ENCODE measurements at regions not wholly inside any gene's neighbourhood (a gene's known extent, or its start where the extent isn't known, plus 50 kb on each side); places are given as distances from the start of the nearest gene placed in this dataset.

DNA sequence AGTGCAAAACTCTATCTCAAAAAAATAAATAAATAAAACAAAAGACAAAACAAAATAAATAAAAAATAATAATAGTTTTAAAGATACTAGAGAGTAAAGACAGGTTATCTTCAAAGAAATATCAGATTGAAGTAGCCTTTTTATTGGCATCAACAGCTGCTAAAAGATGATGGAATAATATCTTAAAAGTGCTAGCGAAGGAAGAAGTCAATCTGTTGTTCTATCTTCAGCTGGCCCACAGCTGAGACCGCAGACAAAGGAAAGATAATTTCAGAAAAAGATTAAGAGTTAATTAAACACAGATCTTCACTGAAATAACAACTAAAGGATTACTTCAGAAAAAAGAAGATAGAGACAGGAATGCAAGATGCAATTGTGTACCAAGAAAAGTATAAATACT is 130.2 kb upstream of the PKDCC start:
- TF ChIP-seq, protein P1, sequence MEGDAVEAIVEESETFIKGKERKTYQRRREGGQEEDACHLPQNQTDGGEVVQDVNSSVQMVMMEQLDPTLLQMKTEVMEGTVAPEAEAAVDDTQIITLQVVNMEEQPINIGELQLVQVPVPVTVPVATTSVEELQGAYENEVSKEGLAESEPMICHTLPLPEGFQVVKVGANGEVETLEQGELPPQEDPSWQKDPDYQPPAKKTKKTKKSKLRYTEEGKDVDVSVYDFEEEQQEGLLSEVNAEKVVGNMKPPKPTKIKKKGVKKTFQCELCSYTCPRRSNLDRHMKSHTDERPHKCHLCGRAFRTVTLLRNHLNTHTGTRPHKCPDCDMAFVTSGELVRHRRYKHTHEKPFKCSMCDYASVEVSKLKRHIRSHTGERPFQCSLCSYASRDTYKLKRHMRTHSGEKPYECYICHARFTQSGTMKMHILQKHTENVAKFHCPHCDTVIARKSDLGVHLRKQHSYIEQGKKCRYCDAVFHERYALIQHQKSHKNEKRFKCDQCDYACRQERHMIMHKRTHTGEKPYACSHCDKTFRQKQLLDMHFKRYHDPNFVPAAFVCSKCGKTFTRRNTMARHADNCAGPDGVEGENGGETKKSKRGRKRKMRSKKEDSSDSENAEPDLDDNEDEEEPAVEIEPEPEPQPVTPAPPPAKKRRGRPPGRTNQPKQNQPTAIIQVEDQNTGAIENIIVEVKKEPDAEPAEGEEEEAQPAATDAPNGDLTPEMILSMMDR (conservative IDR thresholded peaks at IDR 0.05; ENCODE audit: low read depth, low read length) = no peak
- H2AFZ ChIP-seq (ENCODE audit: low read depth) = no peak overlapping the region
- H3K27ac ChIP-seq = no peak overlapping the region

DNA sequence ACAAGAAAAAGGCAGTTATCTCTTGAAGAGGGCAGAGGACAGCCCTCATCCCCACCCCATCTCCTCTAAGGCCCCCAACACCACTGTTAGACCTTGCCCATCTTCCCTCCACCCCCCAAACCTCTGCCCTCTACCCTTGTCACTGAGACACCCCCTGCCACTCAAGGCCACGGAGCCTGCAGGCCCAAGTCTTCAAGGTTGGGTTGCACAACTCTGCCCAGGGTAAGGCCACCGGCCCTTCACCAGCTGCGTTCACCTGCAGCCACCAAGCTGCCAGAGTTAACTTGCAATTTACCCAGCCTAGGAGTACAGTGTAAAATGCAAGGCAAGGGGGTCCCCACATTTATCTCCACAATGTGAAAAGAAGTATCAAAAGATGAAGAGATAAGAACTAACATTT is 128.7 kb upstream of the PKDCC start:
- no peak overlapping the region for H2AFZ ChIP-seq (ENCODE audit: low read depth)
- no peak overlapping the region for H3K4me3 ChIP-seq (IDR thresholded peaks at IDR 0.05; ENCODE audit: insufficient read depth, low read depth, low read length)
- no peaks in the 10 kb centered on the region for H3K4me1 ChIP-seq (ENCODE audit: low read depth, poor library complexity, severe bottlenecking)
- TF ChIP-seq, protein P1 (conservative IDR thresholded peaks at IDR 0.05; ENCODE audit: low read depth, low read length) = no peak
- no peaks in the 10 kb centered on the region for H3K79me2 ChIP-seq (ENCODE audit: insufficient read depth, low read depth)
- no peak overlapping the region for H3K4me2 ChIP-seq
- no peaks in the 10 kb centered on the region for H3K27me3 ChIP-seq (ENCODE audit: insufficient read depth, low read depth)
- no peak overlapping the region for H3K27ac ChIP-seq
- H3K9ac ChIP-seq = no peak overlapping the region
- no peaks in the 10 kb centered on the region for H3K36me3 ChIP-seq (ENCODE audit: insufficient read depth)
- H4K20me1 ChIP-seq (ENCODE audit: insufficient read depth) = no peaks in the 10 kb centered on the region

More for the DNA sequence above, 130.2 kb upstream of the PKDCC start:
- no peaks in the 10 kb centered on the region for H3K36me3 ChIP-seq (ENCODE audit: insufficient read depth)
- no peak overlapping the region for H3K4me2 ChIP-seq
- no peaks in the 10 kb centered on the region for H4K20me1 ChIP-seq (ENCODE audit: insufficient read depth)
- H3K9ac ChIP-seq = no peak overlapping the region
- no peak overlapping the region for H3K4me3 ChIP-seq (IDR thresholded peaks at IDR 0.05; ENCODE audit: insufficient read depth, low read depth, low read length)
- H3K79me2 ChIP-seq (ENCODE audit: insufficient read depth, low read depth) = no peaks in the 10 kb centered on the region
- H3K4me1 ChIP-seq (ENCODE audit: low read depth, poor library complexity, severe bottlenecking) = no peaks in the 10 kb centered on the region
- H3K27me3 ChIP-seq (ENCODE audit: insufficient read depth, low read depth) = no peaks in the 10 kb centered on the region

DNA sequence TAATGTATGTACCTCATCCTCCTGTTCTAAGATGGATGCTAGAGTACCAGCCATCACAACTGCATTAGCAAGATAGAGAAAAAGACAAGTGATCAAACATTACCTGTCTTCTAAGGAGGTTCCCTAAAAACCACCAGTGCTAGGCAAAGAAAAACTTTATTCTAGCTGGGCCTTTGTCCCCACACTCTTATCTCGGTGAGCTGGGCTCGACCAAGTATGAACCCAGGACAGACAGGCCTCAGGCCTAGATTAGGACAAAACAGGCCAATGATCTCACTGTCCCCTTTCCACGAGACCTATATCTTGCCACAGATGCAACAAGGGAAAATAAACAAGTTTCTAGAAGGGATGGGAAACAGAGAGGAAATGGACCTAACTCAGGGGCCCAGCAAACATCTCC is 127.6 kb upstream of the PKDCC start:
- TF ChIP-seq, protein P1 (conservative IDR thresholded peaks at IDR 0.05; ENCODE audit: low read depth, low read length) = no peak
- H3K4me2 ChIP-seq = no peak overlapping the region
- no peaks in the 10 kb centered on the region for H3K27me3 ChIP-seq (ENCODE audit: insufficient read depth, low read depth)
- no peak overlapping the region for H3K4me3 ChIP-seq (IDR thresholded peaks at IDR 0.05; ENCODE audit: insufficient read depth, low read depth, low read length)
- H3K36me3 ChIP-seq (ENCODE audit: insufficient read depth) = no peaks in the 10 kb centered on the region
- H3K4me1 ChIP-seq (ENCODE audit: low read depth, poor library complexity, severe bottlenecking) = no peaks in the 10 kb centered on the region
- H3K27ac ChIP-seq = no peak overlapping the region
- H2AFZ ChIP-seq (ENCODE audit: low read depth) = no peak overlapping the region
- no peak overlapping the region for H3K9ac ChIP-seq
- no peaks in the 10 kb centered on the region for H4K20me1 ChIP-seq (ENCODE audit: insufficient read depth)
- H3K79me2 ChIP-seq (ENCODE audit: insufficient read depth, low read depth) = no peaks in the 10 kb centered on the region

DNA sequence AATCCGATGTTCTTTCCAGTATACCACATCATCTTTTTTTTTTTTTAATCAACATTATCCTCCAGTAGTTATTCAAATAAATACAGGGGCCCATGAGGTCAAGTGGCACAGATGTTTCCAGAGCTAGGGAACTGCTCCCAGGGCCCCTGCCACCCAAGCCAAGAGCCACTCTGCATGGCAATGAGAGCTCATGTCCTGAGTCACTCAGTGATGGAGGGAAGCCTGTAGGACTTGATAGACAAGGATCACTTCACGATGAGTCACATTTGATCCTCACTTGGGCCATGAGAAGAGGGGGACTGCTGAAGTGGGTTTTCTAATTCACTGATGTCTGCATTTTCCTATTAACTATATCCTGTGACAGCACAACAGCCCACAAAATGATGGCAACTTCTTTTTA is 127.0 kb upstream of the PKDCC start:
- H3K4me2 ChIP-seq = no peak overlapping the region
- no peaks in the 10 kb centered on the region for H4K20me1 ChIP-seq (ENCODE audit: insufficient read depth)
- H3K27ac ChIP-seq = no peak overlapping the region
- TF ChIP-seq, protein P1 (conservative IDR thresholded peaks at IDR 0.05; ENCODE audit: low read depth, low read length) = no peak
- H3K27me3 ChIP-seq (ENCODE audit: insufficient read depth, low read depth) = no peaks in the 10 kb centered on the region
- H2AFZ ChIP-seq (ENCODE audit: low read depth) = no peak overlapping the region
- H3K9ac ChIP-seq = no peak overlapping the region
- no peak overlapping the region for H3K4me3 ChIP-seq (IDR thresholded peaks at IDR 0.05; ENCODE audit: insufficient read depth, low read depth, low read length)
- H3K36me3 ChIP-seq (ENCODE audit: insufficient read depth) = no peaks in the 10 kb centered on the region
- no peaks in the 10 kb centered on the region for H3K79me2 ChIP-seq (ENCODE audit: insufficient read depth, low read depth)
- no peaks in the 10 kb centered on the region for H3K4me1 ChIP-seq (ENCODE audit: low read depth, poor library complexity, severe bottlenecking)
